OCI-LY3 (cell line): ENCODE measurements at regions not wholly inside any gene's neighbourhood (a gene's known extent, or its start where the extent isn't known, plus 50 kb on each side); places are given as distances from the start of the nearest gene placed in this dataset.

Source experiments
- H2AFZ ChIP-seq: fragments of 200-600, 300-600 bp; shearing (Covaris generic); 2 replicates; pipeline ENCODE4 v1.6.0; 2014; ENCODE audit warnings: antibody characterized with exemption, low read depth, low read length
- H3K27ac ChIP-seq: fragments of 200-600, 300-600 bp; sonication (generic); 2 replicates; pipeline ENCODE4 v1.5.1; 2014; ENCODE audit warnings: mild to moderate bottlenecking, low read length, moderate library complexity, mixed read lengths
- H3K27me3 ChIP-seq: fragments of 200-600, 300-600 bp; sonication (generic); 2 replicates; pipeline ENCODE4 v1.6.1; 2014; ENCODE audit warnings: low read depth, low read length, mixed read lengths
- H3K36me3 ChIP-seq: fragments of 200-600, 300-600 bp; sonication (generic); replicated peaks from 2 replicates; pipeline ENCODE3; 2014; ENCODE audit warnings: low read depth, low read length, mixed read lengths
- H3K4me1 ChIP-seq: fragments of 300-600, 200-600 bp; sonication (generic); 2 replicates; pipeline ENCODE4 v1.6.1; 2014; ENCODE audit warnings: low read length, mixed read lengths
- H3K4me2 ChIP-seq: fragments of 200-600, 300-600 bp; sonication (generic); 2 replicates; pipeline ENCODE4 v1.6.1; 2014; ENCODE audit warnings: low read length, mixed read lengths
- H3K4me3 ChIP-seq: fragments of 300-600, 200-600 bp; sonication (generic); 2 replicates; pipeline ENCODE4 v1.5.1; 2014; ENCODE audit warnings: antibody characterized with exemption, mild to moderate bottlenecking, low read length, moderate library complexity
- H3K79me2 ChIP-seq: fragments of 300-600, 200-600 bp; shearing (Covaris generic); 2 replicates; pipeline ENCODE4 v1.6.1; 2014; ENCODE audit warnings: mild to moderate bottlenecking, low read length, mixed read lengths
- H3K9ac ChIP-seq: fragments of 300-600, 200-600 bp; shearing (Covaris generic); 2 replicates; pipeline ENCODE4 v1.6.0; 2014; ENCODE audit warnings: mild to moderate bottlenecking, low read length, moderate library complexity
- H3K9me3 ChIP-seq: fragments of 200-600, 300-600 bp; shearing (Covaris generic); 2 replicates; pipeline ENCODE4 v1.6.1; 2014; ENCODE audit warnings: low read length, mixed read lengths; ENCODE audit not compliant: insufficient read depth
- H4K20me1 ChIP-seq: fragments of 200-600, 300-600 bp; sonication (generic); 2 replicates; pipeline ENCODE4 v1.6.1; 2016; ENCODE audit warnings: low read length, mixed read lengths; ENCODE audit not compliant: insufficient read depth
- EZH2phosphoT487 ChIP-seq: fragments of 200-600 bp; shearing (Covaris generic); IDR thresholded peaks from 2 replicates; pipeline ENCODE4 v1.6.1; 2018; ENCODE audit warnings: antibody characterized with exemption, mixed run types, low read depth
- TF ChIP-seq, protein P1 (sequence below): fragments of 200-600, 300-600 bp; sonication (generic); IDR thresholded peaks from 2 replicates; pipeline ENCODE4 v1.5.1; 2014; ENCODE audit warnings: antibody characterized with exemption, low read length, low read depth

DNA sequence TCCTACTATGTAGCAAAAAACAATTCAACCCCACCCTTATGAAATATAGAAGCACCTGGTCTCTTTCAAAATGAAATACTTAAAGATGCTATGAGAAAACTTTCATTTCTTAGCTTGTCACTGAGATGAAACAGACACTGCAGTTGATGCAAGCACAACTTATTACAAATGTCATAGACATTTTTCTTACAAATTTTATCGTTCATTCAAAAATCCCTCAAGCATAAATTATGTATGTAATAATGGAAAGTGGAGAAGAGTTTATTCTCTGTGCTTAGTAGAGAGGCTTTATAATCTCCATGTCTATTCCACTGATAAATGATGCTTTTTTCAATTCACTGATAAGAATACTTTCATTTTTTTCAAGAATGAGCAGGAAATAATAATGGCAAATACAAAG, 1943.9 kb upstream of the IGFBP7 start:
- Histone ChIP-seq H2AFZ (no peak overlapping the region), H3K36me3 (no peaks in the 10 kb centered on the region), H3K27ac (no peak overlapping the region), H3K79me2 (no peaks in the 10 kb centered on the region), H3K4me1 (no peaks in the 10 kb centered on the region), H3K4me2 (no peak overlapping the region), H3K9me3 (no peaks in the 10 kb centered on the region), H3K4me3 (no peak overlapping the region), H4K20me1 (no peaks in the 10 kb centered on the region), H3K9ac (no peak overlapping the region), H3K27me3 (no peaks in the 10 kb centered on the region)
- TF ChIP-seq EZH2phosphoT487, result no peak
- TF ChIP-seq, protein P1, sequence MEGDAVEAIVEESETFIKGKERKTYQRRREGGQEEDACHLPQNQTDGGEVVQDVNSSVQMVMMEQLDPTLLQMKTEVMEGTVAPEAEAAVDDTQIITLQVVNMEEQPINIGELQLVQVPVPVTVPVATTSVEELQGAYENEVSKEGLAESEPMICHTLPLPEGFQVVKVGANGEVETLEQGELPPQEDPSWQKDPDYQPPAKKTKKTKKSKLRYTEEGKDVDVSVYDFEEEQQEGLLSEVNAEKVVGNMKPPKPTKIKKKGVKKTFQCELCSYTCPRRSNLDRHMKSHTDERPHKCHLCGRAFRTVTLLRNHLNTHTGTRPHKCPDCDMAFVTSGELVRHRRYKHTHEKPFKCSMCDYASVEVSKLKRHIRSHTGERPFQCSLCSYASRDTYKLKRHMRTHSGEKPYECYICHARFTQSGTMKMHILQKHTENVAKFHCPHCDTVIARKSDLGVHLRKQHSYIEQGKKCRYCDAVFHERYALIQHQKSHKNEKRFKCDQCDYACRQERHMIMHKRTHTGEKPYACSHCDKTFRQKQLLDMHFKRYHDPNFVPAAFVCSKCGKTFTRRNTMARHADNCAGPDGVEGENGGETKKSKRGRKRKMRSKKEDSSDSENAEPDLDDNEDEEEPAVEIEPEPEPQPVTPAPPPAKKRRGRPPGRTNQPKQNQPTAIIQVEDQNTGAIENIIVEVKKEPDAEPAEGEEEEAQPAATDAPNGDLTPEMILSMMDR, result no peak

DNA sequence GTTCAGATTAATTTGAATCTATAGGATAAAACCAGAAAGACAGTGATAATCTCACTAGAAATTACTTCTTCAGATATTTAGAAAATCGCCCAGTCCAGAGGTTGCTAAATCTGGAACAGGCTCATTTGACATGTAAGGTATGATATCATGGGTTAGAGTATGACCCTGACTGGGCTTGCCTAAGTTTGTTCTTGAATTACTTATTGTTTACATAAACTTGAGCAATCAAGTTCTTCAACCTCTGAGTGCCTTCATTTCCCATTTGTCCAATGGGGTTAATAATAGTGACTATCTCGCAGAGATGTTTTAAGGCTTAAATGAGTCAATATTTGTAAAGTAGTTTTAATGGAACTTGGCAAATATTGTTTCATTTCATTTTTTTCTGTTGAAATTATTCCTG, 1947.6 kb upstream of the IGFBP7 start:
- H3K4me3 ChIP-seq, result no peak overlapping the region
- H3K79me2 ChIP-seq, result no peaks in the 10 kb centered on the region
- H3K36me3 ChIP-seq, result no peaks in the 10 kb centered on the region
- no peak overlapping the region for H3K4me2 ChIP-seq
- H3K4me1 ChIP-seq, result no peaks in the 10 kb centered on the region
- no peaks in the 10 kb centered on the region for H3K9me3 ChIP-seq
- H2AFZ ChIP-seq, result no peak overlapping the region
- no peak overlapping the region for H3K27ac ChIP-seq
- no peak overlapping the region for H3K9ac ChIP-seq
- no peaks in the 10 kb centered on the region for H4K20me1 ChIP-seq
- no peak for TF ChIP-seq EZH2phosphoT487
- TF ChIP-seq, protein P1, result no peak
- H3K27me3 ChIP-seq, result no peaks in the 10 kb centered on the region

DNA sequence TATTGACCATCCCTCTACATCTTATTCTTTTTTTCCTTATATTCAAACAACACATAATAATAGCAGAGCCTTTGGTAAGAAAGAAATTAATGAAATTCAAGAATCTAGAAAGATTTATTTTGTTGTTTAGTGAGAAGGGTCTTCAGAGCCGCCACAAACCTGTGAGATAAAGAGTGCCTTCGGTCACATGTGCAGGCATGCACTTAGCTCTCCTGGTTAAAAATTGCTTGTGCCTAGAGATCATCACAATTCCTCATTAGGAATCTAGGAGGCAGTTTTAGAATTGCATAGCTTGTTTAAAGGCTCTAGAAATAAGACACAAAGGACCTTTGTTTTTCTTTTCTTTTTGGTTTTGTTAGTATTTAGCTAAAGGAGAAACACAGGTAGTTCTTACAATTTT, 1948.4 kb upstream of the IGFBP7 start:
- no peaks in the 10 kb centered on the region for H3K27me3 ChIP-seq
- no peaks in the 10 kb centered on the region for H3K36me3 ChIP-seq
- H4K20me1 ChIP-seq, result no peaks in the 10 kb centered on the region
- H3K9ac ChIP-seq, result no peak overlapping the region
- no peak overlapping the region for H3K27ac ChIP-seq
- H3K4me1 ChIP-seq, result no peaks in the 10 kb centered on the region
- H3K79me2 ChIP-seq, result no peaks in the 10 kb centered on the region
- TF ChIP-seq EZH2phosphoT487, result no peak
- TF ChIP-seq, protein P1, result no peak
- no peak overlapping the region for H3K4me3 ChIP-seq
- no peak overlapping the region for H2AFZ ChIP-seq
- H3K9me3 ChIP-seq, result no peaks in the 10 kb centered on the region
- no peak overlapping the region for H3K4me2 ChIP-seq

DNA sequence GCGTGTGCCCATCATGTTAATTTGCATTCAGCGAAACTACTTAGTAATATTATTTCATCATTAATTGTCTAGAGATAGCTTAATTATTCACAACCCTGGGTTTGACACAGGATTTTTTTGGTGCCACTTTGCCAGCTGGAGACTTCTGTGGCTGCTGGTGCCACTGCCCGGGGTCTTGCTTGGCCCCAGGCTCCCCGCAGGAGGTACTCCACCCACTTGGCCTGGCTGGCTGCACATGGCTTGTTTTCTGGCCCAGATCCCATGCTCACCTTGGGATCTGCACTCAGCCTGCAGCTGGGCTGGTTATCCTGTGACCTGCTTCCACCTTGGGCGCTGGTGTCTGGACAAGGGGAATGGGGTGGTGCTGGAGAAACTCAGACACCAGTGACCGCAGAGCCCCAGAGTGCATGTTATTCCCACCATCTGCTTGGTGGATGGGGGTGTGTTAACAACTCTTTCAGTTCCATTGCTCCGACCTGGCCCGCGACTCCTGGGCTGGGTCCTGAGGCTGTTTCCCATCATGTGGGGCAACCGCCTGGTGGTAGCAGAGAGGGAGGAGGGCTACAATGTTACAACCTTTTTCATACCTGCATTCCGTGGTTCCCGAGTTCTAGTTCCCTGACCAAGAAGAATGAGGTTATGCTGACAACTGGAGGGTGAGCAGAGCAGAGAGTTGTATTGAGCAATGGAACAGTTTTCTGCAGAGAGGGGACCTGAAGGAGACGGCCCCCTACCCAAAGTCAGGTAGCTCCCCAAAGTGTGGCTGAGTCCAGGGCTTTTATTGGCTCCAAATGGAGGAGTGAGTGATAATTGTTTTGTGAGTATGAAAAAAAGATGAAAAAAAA, 1950.0 kb upstream of the IGFBP7 start:
- H3K79me2 ChIP-seq, result no peaks in the 10 kb centered on the region
- H3K9me3 ChIP-seq, result no peaks in the 10 kb centered on the region
- no peak overlapping the region for H3K4me2 ChIP-seq
- no peak overlapping the region for H3K4me3 ChIP-seq
- no peaks in the 10 kb centered on the region for H3K27me3 ChIP-seq
- H4K20me1 ChIP-seq, result no peaks in the 10 kb centered on the region
- no peaks in the 10 kb centered on the region for H3K36me3 ChIP-seq
- H3K4me1 ChIP-seq, result no peaks in the 10 kb centered on the region
- H3K27ac ChIP-seq, result no peak overlapping the region
- TF ChIP-seq, protein P1, result no peak
- no peak for TF ChIP-seq EZH2phosphoT487
- H3K9ac ChIP-seq, result no peak overlapping the region
- H2AFZ ChIP-seq, result no peak overlapping the region
